CD4-positive, alpha-beta T cell (primary cell): ENCODE measurements at regions not wholly inside any gene's neighbourhood (a gene's known extent, or its start where the extent isn't known, plus 50 kb on each side); places are given as distances from the start of the nearest gene placed in this dataset.

Experiments
- ATAC-seq: fragments of 200-7000 bp; cut with Tn5 transposase; one replicate; pipeline ENCODE4 v1.10.0; 2022; ENCODE audit warnings: mild to moderate bottlenecking; ENCODE audit not compliant: poor library complexity
- CTCF ChIA-PET: fragments of 350-600 bp; sonication (Branson Sonifier 250); formaldehyde crosslinking; loops from one replicate; lab custom pipeline; 2021; ENCODE audit warnings: antibody characterized with exemption, inconsistent platforms; lab: Charles Lee
- POLR2A ChIA-PET: fragments of 350-600 bp; sonication (Branson Sonifier 250); formaldehyde crosslinking; loops from one replicate; lab custom pipeline; 2021; ENCODE audit warnings: antibody characterized with exemption, inconsistent platforms; lab: Charles Lee
- DNase-seq, 14 experiments: peaks; one replicate each; pipeline ENCODE4 v3.0.0-alpha.2; 2013 to 2020; ENCODE audit warnings: mixed read lengths in 2 of 14
- H3K27ac ChIP-seq, 2 donors: one replicate each; pipeline versions ENCODE4 v1.5.1 to v1.7.0; 2013; ENCODE audit warnings: low read length in 2 of 2, low read depth in 1 of 2, mild to moderate bottlenecking in 1 of 2
- H3K27me3 ChIP-seq, 2 experiments: 1 replicate in 1 of 2; 2 replicates in 1 of 2; pipeline versions ENCODE4 v1.6.1 to v1.7.0; 2013; ENCODE audit warnings: low read length in 2 of 2, control low read depth in 1 of 2, mild to moderate bottlenecking in 1 of 2, moderate library complexity in 1 of 2; ENCODE audit not compliant: insufficient read depth in 2 of 2, control insufficient read depth in 1 of 2
- H3K36me3 ChIP-seq: one replicate; pipeline ENCODE4 v1.6.1; 2013; ENCODE audit warnings: low read length, control low read depth; ENCODE audit not compliant: insufficient read depth
- H3K4me1 ChIP-seq: one replicate; pipeline ENCODE4 v1.6.1; 2013; ENCODE audit warnings: low read length, control low read depth; ENCODE audit not compliant: insufficient read depth
- H3K4me3 ChIP-seq: one replicate; pipeline ENCODE4 v1.5.1; 2013; ENCODE audit warnings: mild to moderate bottlenecking, low read length, moderate library complexity
- H3K9me3 ChIP-seq, 2 experiments: 1 replicate in 1 of 2; 2 replicates in 1 of 2; pipeline versions ENCODE4 v1.6.1 to v1.7.0; 2013; ENCODE audit warnings: low read length in 2 of 2, mild to moderate bottlenecking in 2 of 2, control low read depth in 1 of 2, moderate library complexity in 1 of 2; ENCODE audit not compliant: control insufficient read depth in 1 of 2, insufficient read depth in 1 of 2
- H3K27ac Mint-ChIP-seq: one replicate; pipeline ENCODE4 v1.8.0; 2020; ENCODE audit warnings: mixed read lengths
- H3K27me3 Mint-ChIP-seq: one replicate; pipeline ENCODE4 v1.8.0; 2021; ENCODE audit warnings: mixed read lengths
- H3K36me3 Mint-ChIP-seq: one replicate; pipeline ENCODE4 v1.8.0; 2021; ENCODE audit warnings: low read depth, mixed read lengths
- H3K4me1 Mint-ChIP-seq: one replicate; pipeline ENCODE4 v1.8.0; 2021; ENCODE audit warnings: low read depth, mixed read lengths
- H3K4me3 Mint-ChIP-seq: one replicate; pipeline ENCODE4 v1.8.0; 2020; ENCODE audit warnings: mild to moderate bottlenecking, mixed read lengths
- H3K9me3 Mint-ChIP-seq: one replicate; pipeline ENCODE4 v1.8.0; 2020; ENCODE audit warnings: mixed read lengths
- intact Hi-C, 2 experiments: fragments of 100-400 bp; cut with DNase I in 1 of 2; cut with micrococcal nuclease in 1 of 2; formaldehyde crosslinking; loops; one replicate each; pipeline versions ENCODE4 v1.15.1 to v1.9.0; 2023 to 2025; cut with DNase I, micrococcal nuclease
- TF ChIP-seq, protein P1 (sequence below): fragments of 200-600 bp; IDR thresholded peaks from one replicate; pipeline ENCODE4 v1.8.0; 2022; ENCODE audit warnings: antibody characterized with exemption, mild to moderate bottlenecking

- Mint-ChIP-seq H3K27me3 (no peaks in the 10 kb centered on the region), H3K9me3 (no peaks in the 10 kb centered on the region), H3K4me1 (no peaks in the 10 kb centered on the region), H3K4me3 (no peak overlapping the region), H3K36me3 (no peaks in the 10 kb centered on the region), H3K27ac (no peak overlapping the region)
- no peak for DNase-seq
- peaks cover 0 to 6% of the 10 kb centered on the region in 2 experiments for H3K27me3 ChIP-seq
- POLR2A ChIA-PET, result no interaction called here
- no peaks in the 10 kb centered on the region for H3K36me3 ChIP-seq
- H3K9me3 ChIP-seq, result no peaks in the 10 kb centered on the region
- CTCF ChIA-PET, result no interaction called here
- H3K4me3 ChIP-seq, result no peak overlapping the region
- H3K4me1 ChIP-seq, result no peaks in the 10 kb centered on the region
- H3K27ac ChIP-seq, result no peak overlapping the region
- TF ChIP-seq, protein P1, sequence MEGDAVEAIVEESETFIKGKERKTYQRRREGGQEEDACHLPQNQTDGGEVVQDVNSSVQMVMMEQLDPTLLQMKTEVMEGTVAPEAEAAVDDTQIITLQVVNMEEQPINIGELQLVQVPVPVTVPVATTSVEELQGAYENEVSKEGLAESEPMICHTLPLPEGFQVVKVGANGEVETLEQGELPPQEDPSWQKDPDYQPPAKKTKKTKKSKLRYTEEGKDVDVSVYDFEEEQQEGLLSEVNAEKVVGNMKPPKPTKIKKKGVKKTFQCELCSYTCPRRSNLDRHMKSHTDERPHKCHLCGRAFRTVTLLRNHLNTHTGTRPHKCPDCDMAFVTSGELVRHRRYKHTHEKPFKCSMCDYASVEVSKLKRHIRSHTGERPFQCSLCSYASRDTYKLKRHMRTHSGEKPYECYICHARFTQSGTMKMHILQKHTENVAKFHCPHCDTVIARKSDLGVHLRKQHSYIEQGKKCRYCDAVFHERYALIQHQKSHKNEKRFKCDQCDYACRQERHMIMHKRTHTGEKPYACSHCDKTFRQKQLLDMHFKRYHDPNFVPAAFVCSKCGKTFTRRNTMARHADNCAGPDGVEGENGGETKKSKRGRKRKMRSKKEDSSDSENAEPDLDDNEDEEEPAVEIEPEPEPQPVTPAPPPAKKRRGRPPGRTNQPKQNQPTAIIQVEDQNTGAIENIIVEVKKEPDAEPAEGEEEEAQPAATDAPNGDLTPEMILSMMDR, result no peak
- ATAC-seq, result no peak
- intact Hi-C loops, result no loop called here
These were observed 188.8 kb downstream of the MATN1 start for GRCh38 chr1:30534551-30534940.

- Mint-ChIP-seq H3K9me3 (no peaks in the 10 kb centered on the region), H3K4me3 (no peak overlapping the region), H3K27me3 (no peaks in the 10 kb centered on the region), H3K36me3 (no peaks in the 10 kb centered on the region), H3K27ac (no peak overlapping the region), H3K4me1 (no peaks in the 10 kb centered on the region)
- TF ChIP-seq, protein P1, result no peak
- intact Hi-C loops, result no loop called here
- ChIA-PET POLR2A (no interaction called here), CTCF (no interaction called here)
- ATAC-seq (no peak), DNase-seq (no peak)
- H3K4me3 ChIP-seq, result no peak overlapping the region
- H3K4me1 ChIP-seq, result no peaks in the 10 kb centered on the region
- peaks cover 0 to 6% of the 10 kb centered on the region in 2 experiments for H3K27me3 ChIP-seq
- no peaks in the 10 kb centered on the region for H3K9me3 ChIP-seq
- no peak overlapping the region for H3K27ac ChIP-seq
- H3K36me3 ChIP-seq, result no peaks in the 10 kb centered on the region
These were observed 189.4 kb downstream of the MATN1 start for GRCh38 chr1:30533796-30534550.

GRCh38 chr1:30533141-30533540 lies 190.2 kb downstream of the MATN1 start:
- Mint-ChIP-seq H3K27ac (no peak overlapping the region), H3K36me3 (no peaks in the 10 kb centered on the region), H3K4me1 (no peaks in the 10 kb centered on the region), H3K9me3 (no peaks in the 10 kb centered on the region), H3K27me3 (peaks cover 3% of the 10 kb centered on the region), H3K4me3 (no peak overlapping the region)
- Histone ChIP-seq H3K27ac (no peak overlapping the region), H3K4me1 (no peaks in the 10 kb centered on the region), H3K9me3 (no peaks in the 10 kb centered on the region), H3K4me3 (no peak overlapping the region), H3K36me3 (no peaks in the 10 kb centered on the region), H3K27me3 (peaks cover 0 to 6% of the 10 kb centered on the region in 2 experiments)
- intact Hi-C loops, result no loop called here
- DNase-seq (no peak), ATAC-seq (no peak)
- ChIA-PET CTCF (no interaction called here), POLR2A (no interaction called here)
- TF ChIP-seq, protein P1, result no peak
